IgD-negative memory B cell (primary cell): ENCODE measurements at regions not wholly inside any gene's neighbourhood (a gene's known extent, or its start where the extent isn't known, plus 50 kb on each side); places are given as distances from the start of the nearest gene placed in this dataset.

Experiments
- H3K27ac Mint-ChIP-seq, 3 donors: one replicate each; pipeline ENCODE4 v1.8.0; 2020 to 2022; ENCODE audit warnings: mild to moderate bottlenecking in 3 of 3, mixed read lengths in 3 of 3, moderate library complexity in 1 of 3
- H3K27me3 Mint-ChIP-seq: one replicate; pipeline ENCODE4 v1.8.0; 2021; ENCODE audit warnings: mixed read lengths
- H3K36me3 Mint-ChIP-seq: one replicate; pipeline ENCODE4 v1.8.0; 2020; ENCODE audit warnings: mild to moderate bottlenecking, mixed read lengths
- H3K4me1 Mint-ChIP-seq, 3 donors: one replicate each; pipeline ENCODE4 v1.8.0; 2020 to 2022; ENCODE audit warnings: mixed read lengths in 3 of 3, mild to moderate bottlenecking in 1 of 3
- H3K4me3 Mint-ChIP-seq, 4 donors: one replicate each; pipeline ENCODE4 v1.8.0; 2020 to 2022; ENCODE audit warnings: mild to moderate bottlenecking in 4 of 4, mixed read lengths in 4 of 4, moderate library complexity in 3 of 4
- H3K9me3 Mint-ChIP-seq, 3 donors: one replicate each; pipeline ENCODE4 v1.8.0; 2020 to 2021; ENCODE audit warnings: mixed read lengths in 3 of 3, mild to moderate bottlenecking in 1 of 3

GRCh38 chr1:96049759-96050409, 671.7 kb upstream of the PTBP2 start:
- H3K4me3 Mint-ChIP-seq, result no peak overlapping the region
- H3K9me3 Mint-ChIP-seq, result peaks cover 4 to 9% (median 6%) of the 10 kb centered on the region in 3 donors
- peaks cover 2% of the 10 kb centered on the region for H3K36me3 Mint-ChIP-seq
- no peak overlapping the region for H3K27ac Mint-ChIP-seq
- H3K27me3 Mint-ChIP-seq, result no peaks in the 10 kb centered on the region
- peaks cover 0 to 2% (median 0%) of the 10 kb centered on the region in 3 donors for H3K4me1 Mint-ChIP-seq

DNA sequence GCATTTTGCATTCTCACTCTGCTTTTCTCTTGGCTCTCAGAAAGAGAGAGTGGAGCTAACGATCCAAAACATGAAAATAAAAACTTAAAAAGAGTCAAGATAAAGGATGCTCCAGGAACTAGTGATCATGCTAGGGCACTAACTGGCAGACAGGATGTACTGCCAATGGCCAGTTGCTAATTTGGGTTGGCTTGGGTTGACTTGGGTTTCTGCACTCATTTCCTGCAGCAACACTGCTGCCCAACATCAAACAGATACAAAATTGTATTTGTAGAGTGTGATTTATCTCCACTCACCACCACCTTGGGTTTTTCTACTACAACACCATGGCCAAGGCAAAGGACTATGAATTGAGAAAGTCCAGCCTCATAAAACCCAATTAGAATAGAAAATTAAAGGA, 662.3 kb upstream of the PTBP2 start:
- Mint-ChIP-seq H3K27ac (no peak overlapping the region), H3K4me1 (peaks cover 0 to 2% (median 0%) of the 10 kb centered on the region in 3 donors), H3K36me3 (no peaks in the 10 kb centered on the region), H3K4me3 (no peak overlapping the region), H3K27me3 (no peaks in the 10 kb centered on the region), H3K9me3 (peaks cover 0 to 10% (median 2%) of the 10 kb centered on the region in 3 donors)

DNA sequence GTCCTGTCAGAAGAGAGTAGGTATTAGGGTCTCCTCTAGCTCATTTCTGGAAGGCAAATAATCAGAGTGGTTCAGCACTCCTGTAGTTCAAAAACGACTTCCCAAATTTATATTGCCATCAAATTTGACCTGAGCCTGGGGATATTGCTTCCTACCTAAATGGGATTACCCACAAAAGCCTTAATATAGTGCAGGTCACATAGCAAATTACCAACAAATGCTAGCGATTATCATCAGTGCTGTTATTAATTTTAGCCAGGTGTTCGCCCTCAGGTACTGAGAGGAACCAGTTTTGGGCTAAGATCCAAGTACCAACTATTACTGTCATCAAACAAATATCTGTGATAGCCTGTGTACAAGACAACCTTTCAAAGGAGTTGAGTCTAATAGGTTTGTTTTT, 661.8 kb upstream of the PTBP2 start:
- Mint-ChIP-seq H3K27me3 (no peaks in the 10 kb centered on the region), H3K27ac (no peak overlapping the region), H3K36me3 (no peaks in the 10 kb centered on the region), H3K4me3 (no peak overlapping the region), H3K9me3 (peaks cover 0 to 6% (median 2%) of the 10 kb centered on the region in 3 donors), H3K4me1 (no peaks in the 10 kb centered on the region)

GRCh38 chr1:96060621-96061020, 661.0 kb upstream of the PTBP2 start:
- Mint-ChIP-seq H3K4me3 (no peak overlapping the region), H3K9me3 (peaks cover 0 to 9% (median 2%) of the 10 kb centered on the region in 3 donors), H3K36me3 (no peaks in the 10 kb centered on the region), H3K27me3 (no peaks in the 10 kb centered on the region), H3K27ac (no peak overlapping the region), H3K4me1 (no peaks in the 10 kb centered on the region)

DNA sequence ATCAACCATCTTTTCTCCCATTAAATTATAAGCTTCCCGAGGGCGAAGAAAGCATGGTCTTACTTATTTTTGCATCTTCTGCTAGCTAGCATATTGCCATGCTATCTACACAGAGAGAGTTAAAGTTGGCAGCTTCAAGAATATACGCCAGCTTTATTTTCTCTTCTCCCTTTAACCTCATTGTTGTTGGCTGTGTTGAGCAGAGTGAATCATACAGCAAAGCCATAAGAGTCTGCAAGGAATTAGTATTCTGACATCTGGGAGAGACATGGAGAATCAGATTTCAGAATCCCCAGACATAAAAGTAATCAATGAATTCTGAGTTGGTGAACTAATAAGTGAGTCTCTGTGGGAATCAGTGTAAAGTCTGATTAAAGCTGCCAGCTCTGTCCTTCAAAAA, 649.6 kb upstream of the PTBP2 start:
- Mint-ChIP-seq H3K27me3 (no peaks in the 10 kb centered on the region), H3K36me3 (no peaks in the 10 kb centered on the region), H3K4me1 (no peaks in the 10 kb centered on the region), H3K27ac (no peak overlapping the region), H3K9me3 (peaks cover 2 to 4% (median 4%) of the 10 kb centered on the region in 3 donors), H3K4me3 (no peak overlapping the region)

GRCh38 chr1:96073100-96073499, 648.5 kb upstream of the PTBP2 start:
- H3K4me1 Mint-ChIP-seq, result no peaks in the 10 kb centered on the region
- H3K36me3 Mint-ChIP-seq, result no peaks in the 10 kb centered on the region
- no peak overlapping the region for H3K4me3 Mint-ChIP-seq
- H3K27ac Mint-ChIP-seq, result no peak overlapping the region
- no peaks in the 10 kb centered on the region for H3K27me3 Mint-ChIP-seq
- H3K9me3 Mint-ChIP-seq, result peaks cover 0 to 4% (median 2%) of the 10 kb centered on the region in 3 donors

DNA sequence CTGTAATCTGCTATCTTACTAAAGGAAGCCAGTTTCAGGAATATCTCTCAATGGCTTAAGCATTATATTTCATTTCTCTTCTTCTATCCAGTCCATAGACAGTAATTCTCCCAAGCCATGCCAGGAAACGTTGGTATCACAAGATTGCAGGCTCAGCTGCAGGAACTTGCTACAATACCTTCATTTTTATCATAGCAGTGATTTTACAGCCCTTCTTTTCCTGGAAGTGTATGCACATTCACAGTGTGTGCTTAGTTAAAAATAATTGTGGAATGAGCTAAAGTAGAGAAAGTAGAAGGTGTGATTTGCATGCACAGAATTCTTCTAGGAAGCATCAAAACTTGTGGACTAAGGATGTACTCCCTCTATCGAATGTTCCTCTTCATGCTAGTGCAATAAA, 647.2 kb upstream of the PTBP2 start:
- Mint-ChIP-seq H3K27ac (no peak overlapping the region), H3K27me3 (no peaks in the 10 kb centered on the region), H3K4me1 (no peaks in the 10 kb centered on the region), H3K36me3 (no peaks in the 10 kb centered on the region), H3K4me3 (no peak overlapping the region), H3K9me3 (peaks cover 0 to 2% (median 2%) of the 10 kb centered on the region in 3 donors)

GRCh38 chr1:96074876-96075577, 646.6 kb upstream of the PTBP2 start:
- Mint-ChIP-seq H3K4me3 (no peak overlapping the region), H3K27me3 (no peaks in the 10 kb centered on the region), H3K36me3 (no peaks in the 10 kb centered on the region), H3K27ac (no peak overlapping the region), H3K9me3 (peaks cover 0 to 2% (median 2%) of the 10 kb centered on the region in 3 donors), H3K4me1 (no peaks in the 10 kb centered on the region)

- Mint-ChIP-seq H3K27ac (no peak overlapping the region), H3K4me1 (no peaks in the 10 kb centered on the region), H3K27me3 (no peaks in the 10 kb centered on the region), H3K9me3 (peaks cover 0 to 2% (median 2%) of the 10 kb centered on the region in 3 donors), H3K36me3 (no peaks in the 10 kb centered on the region), H3K4me3 (no peak overlapping the region)
Observed at GRCh38 chr1:96075704-96076455, 645.7 kb upstream of the PTBP2 start.

GRCh38 chr1:96076589-96076988, 645.0 kb upstream of the PTBP2 start:
- Mint-ChIP-seq H3K9me3 (peaks cover 0 to 2% (median under 1%) of the 10 kb centered on the region in 3 donors), H3K36me3 (no peaks in the 10 kb centered on the region), H3K27me3 (no peaks in the 10 kb centered on the region), H3K4me3 (no peak overlapping the region), H3K4me1 (no peaks in the 10 kb centered on the region), H3K27ac (no peak overlapping the region)

DNA sequence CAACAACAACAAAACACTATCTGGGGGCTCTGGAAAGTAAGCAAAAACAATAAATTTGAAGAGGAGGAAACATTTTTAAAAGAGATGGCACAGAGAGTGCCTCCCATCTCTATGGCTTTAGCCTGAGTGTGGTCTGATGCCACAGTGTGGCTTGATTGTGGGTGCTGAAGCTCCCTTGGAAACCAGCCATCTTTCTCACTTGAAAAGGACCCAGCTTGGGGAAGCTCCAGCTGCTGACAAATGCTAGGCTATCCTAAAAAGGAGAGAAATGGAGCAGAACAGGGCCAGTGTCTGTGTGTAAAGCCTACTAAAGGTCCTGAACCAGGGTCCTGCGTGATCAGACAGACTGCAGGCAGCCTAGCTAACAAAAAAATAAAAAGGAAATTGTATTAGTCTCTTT, 642.0 kb upstream of the PTBP2 start:
- no peaks in the 10 kb centered on the region for H3K4me1 Mint-ChIP-seq
- no peaks in the 10 kb centered on the region for H3K27me3 Mint-ChIP-seq
- H3K27ac Mint-ChIP-seq, result no peak overlapping the region
- peaks cover 0 to 2% (median 0%) of the 10 kb centered on the region in 3 donors for H3K9me3 Mint-ChIP-seq
- H3K4me3 Mint-ChIP-seq, result no peak overlapping the region
- H3K36me3 Mint-ChIP-seq, result no peaks in the 10 kb centered on the region

GRCh38 chr1:96080925-96081324, 640.7 kb upstream of the PTBP2 start:
- Mint-ChIP-seq H3K27me3 (no peaks in the 10 kb centered on the region), H3K9me3 (peaks cover 0 to 2% (median 0%) of the 10 kb centered on the region in 3 donors), H3K4me3 (peak overlapping the region in 1 of 4 donors; percentile 20), H3K27ac (no peak overlapping the region), H3K4me1 (no peaks in the 10 kb centered on the region), H3K36me3 (no peaks in the 10 kb centered on the region)

GRCh38 chr1:96087719-96088118, 633.9 kb upstream of the PTBP2 start:
- Mint-ChIP-seq H3K27ac (no peak overlapping the region), H3K36me3 (no peaks in the 10 kb centered on the region), H3K9me3 (peaks cover 2 to 6% (median 4%) of the 10 kb centered on the region in 3 donors), H3K4me1 (no peaks in the 10 kb centered on the region), H3K4me3 (no peak overlapping the region), H3K27me3 (no peaks in the 10 kb centered on the region)

- no peaks in the 10 kb centered on the region for H3K4me1 Mint-ChIP-seq
- no peak overlapping the region for H3K27ac Mint-ChIP-seq
- peaks cover 2 to 6% (median 2%) of the 10 kb centered on the region in 3 donors for H3K9me3 Mint-ChIP-seq
- no peaks in the 10 kb centered on the region for H3K36me3 Mint-ChIP-seq
- H3K27me3 Mint-ChIP-seq, result no peaks in the 10 kb centered on the region
- no peak overlapping the region for H3K4me3 Mint-ChIP-seq
Observed at GRCh38 chr1:96090134-96090533, 631.5 kb upstream of the PTBP2 start.

GRCh38 chr1:96095849-96096612, 625.6 kb upstream of the PTBP2 start:
- Mint-ChIP-seq H3K4me1 (peaks cover 0 to 2% (median 0%) of the 10 kb centered on the region in 3 donors), H3K9me3 (peaks cover 2 to 13% (median 2%) of the 10 kb centered on the region in 3 donors), H3K27ac (no peak overlapping the region), H3K27me3 (no peaks in the 10 kb centered on the region), H3K4me3 (no peak overlapping the region), H3K36me3 (no peaks in the 10 kb centered on the region)
